CD14-positive monocyte (primary cell): ENCODE measurements at regions not wholly inside any gene's neighbourhood (a gene's known extent, or its start where the extent isn't known, plus 50 kb on each side); places are given as distances from the start of the nearest gene placed in this dataset.

Experiments used
- DNase-seq, 3 donors: peaks; one replicate each; pipeline ENCODE4 v3.0.0-alpha.2; 2011 to 2022
- H2AFZ ChIP-seq: 2 replicates; pipeline ENCODE4 v1.6.0; 2012; ENCODE audit warnings: mild to moderate bottlenecking, low read depth, low read length, inconsistent platforms; ENCODE audit not compliant: insufficient read depth, poor library complexity, severe bottlenecking
- H3K27ac ChIP-seq, 2 donors: 1 replicate in 1 of 2; 2 replicates in 1 of 2; pipeline ENCODE4 v1.5.1; 2012 to 2013; ENCODE audit warnings: low read length in 2 of 2, control low read depth in 1 of 2, inconsistent platforms in 1 of 2, low read depth in 1 of 2, mild to moderate bottlenecking in 1 of 2
- H3K27me3 ChIP-seq, 2 donors: one replicate each; pipeline versions ENCODE4 v1.6.0 to v1.6.1; 2011 to 2013; ENCODE audit warnings: low read length in 2 of 2; ENCODE audit not compliant: control insufficient read depth in 2 of 2, insufficient read depth in 2 of 2
- H3K36me3 ChIP-seq, 2 donors: replicated peaks in 1 of 2; 1 replicate in 1 of 2; 2 replicates in 1 of 2; pipeline versions ENCODE4 v1.5.1 to v1.6.1; 2012 to 2013; ENCODE audit warnings: low read length in 2 of 2, control low read depth in 1 of 2, inconsistent platforms in 1 of 2, mild to moderate bottlenecking in 1 of 2; ENCODE audit not compliant: insufficient read depth in 2 of 2, control insufficient read depth in 1 of 2
- H3K4me1 ChIP-seq, 2 donors: 1 replicate in 1 of 2; 2 replicates in 1 of 2; pipeline versions ENCODE4 v1.5.1 to v1.6.1; 2012 to 2013; ENCODE audit warnings: low read length in 2 of 2, control low read depth in 1 of 2, inconsistent platforms in 1 of 2, mild to moderate bottlenecking in 1 of 2, moderate library complexity in 1 of 2; ENCODE audit not compliant: insufficient read depth in 2 of 2, control insufficient read depth in 1 of 2
- H3K4me2 ChIP-seq: replicated peaks from 2 replicates; pipeline ENCODE3; 2012; ENCODE audit warnings: low read length, moderate library complexity, mild to moderate bottlenecking; ENCODE audit not compliant: poor library complexity, severe bottlenecking; ENCODE audit errors: extremely low read depth
- H3K4me3 ChIP-seq, 3 experiments: fragments of 200-600 bp in 1 of 3; sonication (generic) in 1 of 3; replicated peaks in 1 of 3; 1 replicate in 2 of 3; 2 replicates in 1 of 3; pipeline ENCODE4 v1.5.1; 2011 to 2013; ENCODE audit warnings: low read length in 3 of 3, mild to moderate bottlenecking in 3 of 3, control low read depth in 2 of 3, low read depth in 2 of 3, inconsistent platforms in 1 of 3, moderate library complexity in 1 of 3
- H3K79me2 ChIP-seq: 2 replicates; pipeline ENCODE4 v1.6.0; 2012; ENCODE audit warnings: mild to moderate bottlenecking, control low read depth, inconsistent platforms, low read length, moderate library complexity; ENCODE audit not compliant: insufficient read depth
- H3K9ac ChIP-seq: 2 replicates; pipeline ENCODE4 v1.6.0; 2017; ENCODE audit warnings: low read length, mild to moderate bottlenecking; ENCODE audit not compliant: insufficient read depth, poor library complexity, severe bottlenecking
- H3K9me3 ChIP-seq, 2 donors: replicated peaks in 1 of 2; 1 replicate in 1 of 2; 2 replicates in 1 of 2; pipeline versions ENCODE4 v1.5.1 to v1.6.1; 2012 to 2013; ENCODE audit warnings: low read length in 2 of 2, control low read depth in 1 of 2; ENCODE audit not compliant: control insufficient read depth in 1 of 2, insufficient read depth in 1 of 2
- H4K20me1 ChIP-seq: 2 replicates; pipeline ENCODE4 v1.6.0; 2012; ENCODE audit warnings: mild to moderate bottlenecking, low read length, control low read depth, moderate library complexity; ENCODE audit not compliant: insufficient read depth
- H3K27ac Mint-ChIP-seq, 7 donors: one replicate each; pipeline ENCODE4 v1.8.0; 2020; ENCODE audit warnings: mild to moderate bottlenecking in 7 of 7, mixed read lengths in 7 of 7, moderate library complexity in 6 of 7, inconsistent platforms in 2 of 7
- H3K27me3 Mint-ChIP-seq, 3 donors: one replicate each; pipeline ENCODE4 v1.8.0; 2021 to 2022; ENCODE audit warnings: low read depth in 3 of 3, mild to moderate bottlenecking in 3 of 3, mixed read lengths in 3 of 3, moderate library complexity in 3 of 3, inconsistent platforms in 1 of 3
- H3K36me3 Mint-ChIP-seq, 2 donors: one replicate each; pipeline ENCODE4 v1.8.0; 2020; ENCODE audit warnings: mixed read lengths in 2 of 2, inconsistent platforms in 1 of 2, mild to moderate bottlenecking in 1 of 2
- H3K4me1 Mint-ChIP-seq: one replicate; pipeline ENCODE4 v1.8.0; 2020; ENCODE audit warnings: mild to moderate bottlenecking, mixed read lengths
- H3K4me3 Mint-ChIP-seq, 2 donors: one replicate each; pipeline ENCODE4 v1.8.0; 2020; ENCODE audit warnings: mild to moderate bottlenecking in 2 of 2, mixed read lengths in 2 of 2, moderate library complexity in 1 of 2
- H3K9me3 Mint-ChIP-seq, 7 donors: one replicate each; pipeline ENCODE4 v1.8.0; 2020 to 2022; ENCODE audit warnings: mixed read lengths in 7 of 7, mild to moderate bottlenecking in 6 of 7, moderate library complexity in 6 of 7, inconsistent platforms in 2 of 7
- CTCF ChIP-seq: fragments of 200-600 bp; IDR thresholded peaks from one replicate; pipeline ENCODE4 v1.8.0; 2022; ENCODE audit warnings: antibody characterized with exemption, mild to moderate bottlenecking
- WGBS: methylation state at CpG from one replicate; pipeline ENCODE4 v1.1.5; 2013; ENCODE audit warnings: missing lambda C conversion rate; ENCODE audit not compliant: insufficient coverage; 5-methylcytosine and 5-hydroxymethylcytosine counted together
- intact Hi-C, 2 donors: fragments of 100-400 bp; cut with micrococcal nuclease; formaldehyde crosslinking; loops; one replicate each; pipeline versions ENCODE4 v1.15.0 to v1.15.1; 2023

GRCh38 chr17:77352441-77352840 lies 211.7 kb downstream of the SEC14L1 start:
- peaks cover 6% of the 10 kb centered on the region for H4K20me1 ChIP-seq
- no peak overlapping the region for H3K4me3 ChIP-seq
- intact Hi-C loops, result no loop called here
- H3K36me3 ChIP-seq, result no peaks in the 10 kb centered on the region
- Mint-ChIP-seq H3K27ac (no peak overlapping the region), H3K4me3 (no peak overlapping the region), H3K36me3 (peaks cover 0 to 2% of the 10 kb centered on the region in 2 donors), H3K9me3 (peaks cover 0 to 3% (median 0%) of the 10 kb centered on the region in 7 donors), H3K27me3 (peaks cover 0 to 2% (median 0%) of the 10 kb centered on the region in 3 donors), H3K4me1 (peaks cover 8% of the 10 kb centered on the region)
- H3K4me1 ChIP-seq, result no peaks in the 10 kb centered on the region
- no peaks in the 10 kb centered on the region for H3K79me2 ChIP-seq
- WGBS, result 100% methylated on average over 5 of the region's 10 CpGs
- no peak overlapping the region for H3K4me2 ChIP-seq
- no peak overlapping the region for H3K9ac ChIP-seq
- H3K27me3 ChIP-seq, result no peaks in the 10 kb centered on the region
- TF ChIP-seq CTCF, result no peak
- no peaks in the 10 kb centered on the region for H3K9me3 ChIP-seq
- H2AFZ ChIP-seq, result no peak overlapping the region
- no peak overlapping the region for H3K27ac ChIP-seq
- no peak for DNase-seq

- peaks cover 0 to 2% of the 10 kb centered on the region in 2 donors for H3K36me3 Mint-ChIP-seq
- 100% methylated on average over 3 of the region's 6 CpGs for WGBS
- Histone ChIP-seq H3K9ac (no peak overlapping the region), H3K4me1 (no peaks in the 10 kb centered on the region), H2AFZ (no peak overlapping the region), H3K27ac (no peak overlapping the region), H3K36me3 (no peaks in the 10 kb centered on the region), H3K4me3 (no peak overlapping the region), H4K20me1 (peaks cover 6% of the 10 kb centered on the region), H3K9me3 (no peaks in the 10 kb centered on the region), H3K79me2 (no peaks in the 10 kb centered on the region), H3K27me3 (no peaks in the 10 kb centered on the region), H3K4me2 (no peak overlapping the region)
- H3K9me3 Mint-ChIP-seq, result peaks cover 0 to 3% (median 0%) of the 10 kb centered on the region in 7 donors
- TF ChIP-seq CTCF, result no peak
- intact Hi-C loops, result no loop called here
- H3K4me3 Mint-ChIP-seq, result no peak overlapping the region
- no peak for DNase-seq
- H3K4me1 Mint-ChIP-seq, result peaks cover 8% of the 10 kb centered on the region
- no peak overlapping the region for H3K27ac Mint-ChIP-seq
- H3K27me3 Mint-ChIP-seq, result peaks cover 0 to 2% (median 0%) of the 10 kb centered on the region in 3 donors
These were observed 212.2 kb downstream of the SEC14L1 start for GRCh38 chr17:77352996-77353395.
